ENCODE measurements at regions not wholly inside any gene's neighbourhood (a gene's known extent, or its start where the extent isn't known, plus 50 kb on each side); places are given as distances from the start of the nearest gene placed in this dataset.
A peak's percentile ranks its signal among the peaks of the same experiment; 100 is the strongest.

- Mint-ChIP-seq H3K27ac (no peak overlapping the region), H3K4me1 (no peaks in the 10 kb centered on the region), H3K36me3 (no peaks in the 10 kb centered on the region), H3K9me3 (peaks cover 15% of the 10 kb centered on the region), H3K4me3 (no peak overlapping the region), H3K27me3 (no peaks in the 10 kb centered on the region)
- CTCF ChIA-PET, result no interaction called here
- DNase-seq, result no peak
Observed at GRCh38 chr3:90011996-90012395, 904.6 kb downstream of the EPHA3 start.

- H3K27me3 Mint-ChIP-seq, result no peaks in the 10 kb centered on the region
- no peaks in the 10 kb centered on the region for H3K36me3 Mint-ChIP-seq
- DNase-seq, result no peak
- CTCF ChIA-PET, result no interaction called here
- peaks cover 10% of the 10 kb centered on the region for H3K9me3 Mint-ChIP-seq
- H3K4me3 Mint-ChIP-seq, result no peak overlapping the region
- no peaks in the 10 kb centered on the region for H3K4me1 Mint-ChIP-seq
- peak overlapping the region; percentile 33 for H3K27ac Mint-ChIP-seq
Observed at GRCh38 chr3:90015688-90016356, 908.4 kb downstream of the EPHA3 start.

- Mint-ChIP-seq H3K36me3 (no peaks in the 10 kb centered on the region), H3K27me3 (no peaks in the 10 kb centered on the region), H3K4me1 (no peaks in the 10 kb centered on the region), H3K9me3 (peaks cover 10% of the 10 kb centered on the region), H3K4me3 (no peak overlapping the region), H3K27ac (no peak overlapping the region)
- CTCF ChIA-PET, result no interaction called here
- no peak for DNase-seq
Observed at GRCh38 chr3:90016555-90016954, 909.1 kb downstream of the EPHA3 start.

DNA sequence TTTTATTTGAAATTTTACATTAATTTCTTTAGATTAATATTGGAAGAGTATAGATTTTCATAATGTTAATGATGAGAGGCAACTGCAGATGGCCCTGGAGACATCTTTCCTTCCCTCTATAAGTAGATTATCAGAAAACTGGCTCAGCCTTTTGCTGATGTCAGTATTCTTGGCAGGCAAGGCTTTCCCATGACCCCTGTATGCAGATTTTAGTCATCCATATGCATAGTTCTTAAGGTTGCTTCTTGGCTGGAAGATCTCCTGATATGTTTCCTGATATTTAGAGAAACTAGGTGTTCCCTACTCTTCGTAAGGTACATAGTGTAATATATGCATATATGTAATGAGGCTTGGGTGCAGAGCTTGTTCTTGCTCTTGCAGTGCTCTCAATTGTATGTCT lies 911.4 kb downstream of the EPHA3 start:
- Mint-ChIP-seq H3K4me3 (no peak overlapping the region), H3K4me1 (no peaks in the 10 kb centered on the region), H3K27ac (no peak overlapping the region), H3K36me3 (no peaks in the 10 kb centered on the region), H3K9me3 (peaks cover 5% of the 10 kb centered on the region), H3K27me3 (no peaks in the 10 kb centered on the region)
- CTCF ChIA-PET, result no interaction called here
- no peak for DNase-seq

GRCh38 chr3:90025019-90025418 lies 917.6 kb downstream of the EPHA3 start:
- DNase-seq, result no peak
- Mint-ChIP-seq H3K4me3 (no peak overlapping the region), H3K9me3 (peaks cover 7% of the 10 kb centered on the region), H3K4me1 (no peaks in the 10 kb centered on the region), H3K27me3 (no peaks in the 10 kb centered on the region), H3K27ac (no peak overlapping the region), H3K36me3 (no peaks in the 10 kb centered on the region)
- CTCF ChIA-PET, result no interaction called here

GRCh38 chr3:90026406-90026805 lies 919.0 kb downstream of the EPHA3 start:
- no peaks in the 10 kb centered on the region for H3K36me3 Mint-ChIP-seq
- H3K4me3 Mint-ChIP-seq, result no peak overlapping the region
- H3K4me1 Mint-ChIP-seq, result no peaks in the 10 kb centered on the region
- peaks cover 6% of the 10 kb centered on the region for H3K9me3 Mint-ChIP-seq
- CTCF ChIA-PET, result no interaction called here
- no peaks in the 10 kb centered on the region for H3K27me3 Mint-ChIP-seq
- no peak overlapping the region for H3K27ac Mint-ChIP-seq
- DNase-seq, result no peak

GRCh38 chr3:90031121-90031520 lies 923.7 kb downstream of the EPHA3 start:
- Mint-ChIP-seq H3K4me1 (no peaks in the 10 kb centered on the region), H3K36me3 (no peaks in the 10 kb centered on the region), H3K9me3 (no peaks in the 10 kb centered on the region), H3K27ac (no peak overlapping the region), H3K27me3 (no peaks in the 10 kb centered on the region), H3K4me3 (no peak overlapping the region)
- DNase-seq, result no peak
- CTCF ChIA-PET, result no interaction called here

DNA sequence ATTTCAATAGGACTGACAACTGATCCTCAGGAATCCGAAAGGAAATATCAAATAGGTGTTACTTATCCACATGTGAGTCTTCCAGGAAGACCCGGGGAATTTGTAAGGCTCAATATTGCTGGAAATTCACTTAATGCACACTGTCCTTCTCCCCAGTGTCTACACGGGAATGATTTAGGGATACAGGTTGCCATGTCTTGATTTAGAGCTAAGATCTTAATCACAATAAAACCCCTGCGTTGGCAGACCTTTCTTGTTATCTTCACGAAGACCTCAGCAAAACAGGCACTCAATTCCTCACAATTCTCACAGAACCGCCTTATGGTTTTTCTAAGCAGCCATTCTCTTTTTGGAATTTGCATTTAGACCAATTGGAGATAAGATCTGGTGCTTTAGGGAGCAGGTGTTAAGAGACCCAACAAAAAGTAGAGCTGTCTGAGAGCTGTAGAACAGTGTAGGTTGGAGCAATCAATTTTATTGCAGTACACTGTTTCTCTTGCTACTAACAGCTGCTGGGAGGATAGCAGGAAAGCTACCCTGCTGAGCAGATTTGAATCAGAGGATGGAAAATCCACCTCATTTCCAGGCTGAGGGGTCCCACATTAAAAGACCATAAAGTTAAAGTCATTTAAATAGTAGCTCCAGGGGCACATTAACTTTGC lies 925.7 kb downstream of the EPHA3 start:
- Mint-ChIP-seq H3K4me1 (no peaks in the 10 kb centered on the region), H3K27ac (no peak overlapping the region), H3K27me3 (no peaks in the 10 kb centered on the region), H3K9me3 (no peaks in the 10 kb centered on the region), H3K4me3 (no peak overlapping the region), H3K36me3 (no peaks in the 10 kb centered on the region)
- DNase-seq, result no peak
- CTCF ChIA-PET, result no interaction called here

- no peaks in the 10 kb centered on the region for H3K4me1 Mint-ChIP-seq
- H3K27ac Mint-ChIP-seq, result no peak overlapping the region
- H3K9me3 Mint-ChIP-seq, result no peaks in the 10 kb centered on the region
- H3K27me3 Mint-ChIP-seq, result no peaks in the 10 kb centered on the region
- H3K36me3 Mint-ChIP-seq, result no peaks in the 10 kb centered on the region
- DNase-seq, result no peak
- H3K4me3 Mint-ChIP-seq, result no peak overlapping the region
- CTCF ChIA-PET, result no interaction called here
Observed at GRCh38 chr3:90034038-90034437, 926.6 kb downstream of the EPHA3 start.

- Mint-ChIP-seq H3K4me1 (no peaks in the 10 kb centered on the region), H3K36me3 (no peaks in the 10 kb centered on the region), H3K4me3 (no peak overlapping the region), H3K27me3 (no peaks in the 10 kb centered on the region), H3K27ac (no peak overlapping the region), H3K9me3 (no peaks in the 10 kb centered on the region)
- CTCF ChIA-PET, result no interaction called here
- DNase-seq, result no peak
Observed at GRCh38 chr3:90035643-90036042, 928.2 kb downstream of the EPHA3 start.

DNA sequence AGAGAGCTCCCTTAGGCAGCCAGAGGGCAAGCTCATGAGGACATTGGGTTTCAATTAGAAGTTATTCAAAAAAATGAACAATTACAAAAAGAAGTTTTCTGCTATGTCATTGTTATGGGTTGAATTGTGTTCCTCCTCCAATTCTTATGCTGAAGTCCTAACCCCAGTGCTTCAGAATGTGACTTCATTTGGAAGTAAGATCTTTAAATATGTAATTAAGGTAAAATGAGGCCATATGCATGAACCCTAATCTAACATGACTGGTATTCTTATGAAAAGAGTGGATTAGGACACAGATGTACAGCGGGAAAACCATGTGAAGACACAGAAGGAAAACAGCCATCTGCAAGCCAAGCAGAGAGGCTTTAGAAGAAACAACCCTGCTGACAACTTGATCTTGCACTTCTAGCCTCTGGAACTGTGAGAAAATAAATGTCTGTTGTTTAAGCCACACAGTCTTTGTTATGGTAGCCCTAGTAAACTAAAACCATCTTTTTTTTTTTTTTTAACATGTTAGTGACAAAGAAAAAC lies 929.6 kb downstream of the EPHA3 start:
- H3K27ac Mint-ChIP-seq, result no peak overlapping the region
- DNase-seq, result no peak
- CTCF ChIA-PET, result no interaction called here
- H3K27me3 Mint-ChIP-seq, result no peaks in the 10 kb centered on the region
- H3K36me3 Mint-ChIP-seq, result no peaks in the 10 kb centered on the region
- H3K4me3 Mint-ChIP-seq, result no peak overlapping the region
- no peaks in the 10 kb centered on the region for H3K9me3 Mint-ChIP-seq
- H3K4me1 Mint-ChIP-seq, result no peaks in the 10 kb centered on the region

DNA sequence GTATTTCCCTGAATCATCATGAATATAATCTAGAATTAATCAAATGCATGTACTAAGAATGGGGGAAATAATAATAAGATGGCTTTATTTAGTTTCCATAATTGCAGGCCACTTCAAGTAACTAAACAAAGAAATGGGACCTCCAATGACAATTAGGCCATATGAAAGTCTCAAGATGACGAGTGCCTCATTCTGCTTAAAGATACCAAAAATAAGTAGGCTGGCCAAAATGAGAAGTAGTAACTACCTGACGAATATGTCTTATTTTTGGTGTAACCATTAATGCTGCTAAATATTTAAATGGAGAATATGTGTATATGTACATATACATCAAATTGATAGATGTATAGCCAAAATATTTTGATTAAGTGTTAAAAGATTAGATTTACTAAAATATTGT lies 932.6 kb downstream of the EPHA3 start:
- Mint-ChIP-seq H3K4me1 (no peaks in the 10 kb centered on the region), H3K36me3 (no peaks in the 10 kb centered on the region), H3K4me3 (no peak overlapping the region), H3K27me3 (no peaks in the 10 kb centered on the region), H3K27ac (no peak overlapping the region), H3K9me3 (no peaks in the 10 kb centered on the region)
- CTCF ChIA-PET, result no interaction called here
- no peak for DNase-seq

GRCh38 chr3:90040554-90040953 lies 933.1 kb downstream of the EPHA3 start:
- no peak for DNase-seq
- Mint-ChIP-seq H3K4me1 (no peaks in the 10 kb centered on the region), H3K27ac (no peak overlapping the region), H3K4me3 (no peak overlapping the region), H3K27me3 (no peaks in the 10 kb centered on the region), H3K9me3 (no peaks in the 10 kb centered on the region), H3K36me3 (no peaks in the 10 kb centered on the region)
- CTCF ChIA-PET, result no interaction called here

DNA sequence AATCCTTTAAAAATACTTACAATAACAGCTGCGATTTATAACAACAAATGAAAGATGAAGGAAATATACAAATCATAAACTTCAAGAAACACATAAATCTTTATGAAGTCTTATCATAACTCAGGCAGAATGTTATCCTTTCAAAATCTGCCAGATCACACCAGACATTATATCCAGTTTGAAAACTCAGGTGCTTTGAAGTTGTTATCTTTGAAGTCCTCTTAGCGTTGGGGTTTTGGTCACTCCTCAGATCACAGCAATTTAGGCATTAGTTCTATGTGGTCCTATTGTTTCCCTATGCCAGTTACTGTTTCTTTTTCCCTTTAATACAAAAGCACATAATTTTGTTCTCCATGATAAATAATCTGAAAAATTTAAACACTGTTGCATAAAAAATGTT lies 934.6 kb downstream of the EPHA3 start:
- CTCF ChIA-PET, result no interaction called here
- H3K4me1 Mint-ChIP-seq, result no peaks in the 10 kb centered on the region
- DNase-seq, result no peak
- no peaks in the 10 kb centered on the region for H3K36me3 Mint-ChIP-seq
- H3K27me3 Mint-ChIP-seq, result no peaks in the 10 kb centered on the region
- H3K4me3 Mint-ChIP-seq, result no peak overlapping the region
- no peak overlapping the region for H3K27ac Mint-ChIP-seq
- no peaks in the 10 kb centered on the region for H3K9me3 Mint-ChIP-seq

DNA sequence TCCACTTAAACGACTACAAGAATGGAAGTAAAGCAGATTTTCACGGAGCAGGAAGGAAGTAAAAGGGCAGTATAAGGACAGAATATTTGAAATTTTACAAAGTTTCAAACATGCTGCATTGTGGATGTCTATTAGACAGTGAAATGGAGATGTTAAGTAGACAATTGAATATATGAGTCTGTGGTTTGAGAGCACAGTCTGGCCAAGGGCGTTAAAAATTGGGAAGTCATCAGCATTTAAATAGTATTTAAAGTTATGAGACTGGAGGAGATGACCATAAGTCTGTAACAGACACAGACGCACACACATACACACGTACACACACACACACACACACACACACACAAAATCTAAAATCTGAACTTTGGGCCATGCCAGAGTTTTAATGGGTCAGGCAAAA lies 935.9 kb downstream of the EPHA3 start:
- no peak for DNase-seq
- no peaks in the 10 kb centered on the region for H3K4me1 Mint-ChIP-seq
- CTCF ChIA-PET, result no interaction called here
- no peak overlapping the region for H3K4me3 Mint-ChIP-seq
- no peaks in the 10 kb centered on the region for H3K36me3 Mint-ChIP-seq
- no peaks in the 10 kb centered on the region for H3K27me3 Mint-ChIP-seq
- no peak overlapping the region for H3K27ac Mint-ChIP-seq
- no peaks in the 10 kb centered on the region for H3K9me3 Mint-ChIP-seq
